Testis (tissue), 2 donors: ENCODE measurements at regions not wholly inside any gene's neighbourhood (a gene's known extent, or its start where the extent isn't known, plus 50 kb on each side); places are given as distances from the start of the nearest gene placed in this dataset.

Source experiments
- CTCF ChIP-seq, 3 experiments: fragments of 450-650 bp in 2 of 3; fragments of 200-600 bp in 1 of 3; sonication (generic) in 1 of 3; IDR thresholded peaks; one replicate each; pipeline ENCODE4 v1.5.1; 2016 to 2019; ENCODE audit warnings: antibody characterized with exemption in 3 of 3, mild to moderate bottlenecking in 2 of 3, moderate library complexity in 1 of 3
- POLR2A ChIP-seq: fragments of 450-650 bp; IDR thresholded peaks from one replicate; pipeline ENCODE4 v1.6.1; 2017; ENCODE audit warnings: antibody characterized with exemption, mild to moderate bottlenecking, moderate library complexity

GRCh38 chr12:63410197-63410596 lies 258.1 kb downstream of the DPY19L2 start:
- TF ChIP-seq POLR2A (no peak), CTCF (IDR thresholded peaks at IDR 0.05) (no peak)
